MG63 (cell line): ENCODE measurements at regions not wholly inside any gene's neighbourhood (a gene's known extent, or its start where the extent isn't known, plus 50 kb on each side); places are given as distances from the start of the nearest gene placed in this dataset.

Experiments
- DNase-seq: peaks from one replicate; pipeline ENCODE4 v3.0.0-alpha.2; 2020
- H3K27me3 ChIP-seq: fragments of 250-450 bp; sonication (Bioruptor Pico); 2 replicates; pipeline ENCODE4 v1.5.1; 2020; ENCODE audit warnings: mild to moderate bottlenecking, moderate library complexity
- H3K36me3 ChIP-seq: fragments of 250-450 bp; sonication (Bioruptor Pico); 2 replicates; pipeline ENCODE4 v1.5.1; 2020; ENCODE audit warnings: mild to moderate bottlenecking, moderate library complexity
- H3K4me3 ChIP-seq: fragments of 250-450 bp; sonication (Bioruptor Pico); 2 replicates; pipeline ENCODE4 v1.5.1; 2020; ENCODE audit warnings: mild to moderate bottlenecking, moderate library complexity
- H3K9me3 ChIP-seq: fragments of 250-450 bp; sonication (Bioruptor Pico); 2 replicates; pipeline ENCODE4 v1.5.1; 2020; ENCODE audit warnings: mild to moderate bottlenecking, moderate library complexity

DNA sequence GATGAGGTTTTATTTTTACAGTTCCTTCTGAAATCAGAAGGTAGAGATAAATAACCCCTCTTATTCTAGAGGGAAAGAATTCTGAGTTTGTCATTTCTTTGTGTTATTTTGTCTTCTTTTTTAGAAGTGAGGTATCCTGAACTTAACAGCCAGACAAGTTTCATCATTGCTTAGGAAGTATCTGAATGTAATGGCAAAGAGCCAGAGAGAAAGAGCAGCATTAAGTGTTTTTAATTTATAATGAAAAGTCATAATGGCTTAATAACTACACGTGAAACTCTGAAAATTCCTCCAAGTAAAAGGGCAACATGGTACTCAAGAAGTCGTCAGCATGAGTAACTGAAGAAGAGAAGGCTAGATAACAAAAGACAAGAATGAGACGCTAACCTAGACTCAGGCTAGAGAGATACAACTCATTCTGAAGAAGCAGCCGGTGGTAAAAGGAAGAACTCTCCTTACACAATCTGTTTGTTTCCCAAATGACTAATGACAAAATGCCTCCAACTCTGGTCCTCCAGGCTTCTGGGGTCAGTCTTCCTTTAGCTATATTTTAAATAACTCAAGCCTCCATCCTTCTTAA, 116.2 kb upstream of the NECTIN3 start:
- H3K9me3 ChIP-seq: peaks cover 3% of the 10 kb centered on the region; the same call in 1 of the 2 replicates
- DNase-seq: no peak
- H3K27me3 ChIP-seq: no peaks in the 10 kb centered on the region
- H3K36me3 ChIP-seq: no peaks in the 10 kb centered on the region
- no peak overlapping the region for H3K4me3 ChIP-seq

DNA sequence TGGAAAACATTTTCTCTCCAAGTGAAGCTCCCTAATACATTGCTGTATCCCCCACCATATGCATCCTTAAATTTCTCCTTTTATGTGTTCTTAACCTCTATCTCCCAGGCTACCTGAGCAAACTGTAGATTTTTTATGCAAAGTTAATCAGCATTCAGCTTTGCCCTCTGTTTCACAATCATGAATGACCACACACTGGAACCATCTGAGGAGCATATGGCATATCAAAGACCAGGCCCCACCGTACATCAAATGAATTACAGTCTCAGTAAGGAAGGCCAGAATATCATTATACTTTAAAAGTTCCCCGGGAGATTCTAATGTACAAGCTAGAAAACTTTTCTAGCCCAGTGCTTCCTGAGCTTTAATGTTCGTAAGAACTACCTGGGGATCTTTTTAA, 115.5 kb upstream of the NECTIN3 start:
- Histone ChIP-seq H3K4me3 (no peak overlapping the region), H3K27me3 (no peaks in the 10 kb centered on the region), H3K9me3 (peaks cover 3% of the 10 kb centered on the region; the same call in 1 of the 2 replicates), H3K36me3 (no peaks in the 10 kb centered on the region)
- DNase-seq: no peak

DNA sequence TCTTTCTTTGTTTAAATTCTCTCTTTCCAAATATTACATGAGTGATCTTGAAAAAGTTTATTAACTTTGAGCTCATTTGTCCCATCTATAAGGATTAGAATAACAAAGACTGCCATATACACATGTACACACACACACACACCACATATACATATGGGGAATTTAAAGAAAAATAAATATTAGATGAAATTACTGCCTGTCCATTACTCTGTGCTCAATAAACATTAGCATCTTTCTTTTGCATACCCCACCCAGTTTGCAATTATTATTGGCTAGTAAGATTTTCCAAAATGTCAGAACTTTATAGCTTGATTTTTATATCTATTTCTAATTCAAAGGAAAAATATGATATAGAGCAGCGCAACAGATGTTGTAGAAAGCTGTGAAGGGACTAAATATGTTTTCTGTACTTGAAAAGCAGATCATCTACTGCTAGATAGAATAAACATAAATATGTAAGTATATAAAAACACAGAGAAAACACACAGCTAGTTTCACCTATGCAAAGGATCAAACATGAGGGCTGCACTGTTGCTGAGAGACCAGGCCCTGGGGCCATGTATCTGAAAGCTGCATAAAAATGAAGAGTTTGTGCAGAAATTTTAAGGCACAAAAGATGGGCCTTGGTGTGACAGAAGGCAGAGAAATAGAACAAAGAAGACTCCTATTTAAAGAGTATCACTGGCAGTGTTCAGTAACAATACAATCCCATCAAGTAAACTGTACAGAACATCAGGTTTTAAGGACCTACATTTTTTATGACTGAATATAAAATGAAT, 114.2 kb upstream of the NECTIN3 start:
- DNase-seq: no peak
- Histone ChIP-seq H3K9me3 (peaks cover 3% of the 10 kb centered on the region; the same call in 1 of the 2 replicates), H3K36me3 (no peaks in the 10 kb centered on the region), H3K27me3 (no peaks in the 10 kb centered on the region), H3K4me3 (no peak overlapping the region)

DNA sequence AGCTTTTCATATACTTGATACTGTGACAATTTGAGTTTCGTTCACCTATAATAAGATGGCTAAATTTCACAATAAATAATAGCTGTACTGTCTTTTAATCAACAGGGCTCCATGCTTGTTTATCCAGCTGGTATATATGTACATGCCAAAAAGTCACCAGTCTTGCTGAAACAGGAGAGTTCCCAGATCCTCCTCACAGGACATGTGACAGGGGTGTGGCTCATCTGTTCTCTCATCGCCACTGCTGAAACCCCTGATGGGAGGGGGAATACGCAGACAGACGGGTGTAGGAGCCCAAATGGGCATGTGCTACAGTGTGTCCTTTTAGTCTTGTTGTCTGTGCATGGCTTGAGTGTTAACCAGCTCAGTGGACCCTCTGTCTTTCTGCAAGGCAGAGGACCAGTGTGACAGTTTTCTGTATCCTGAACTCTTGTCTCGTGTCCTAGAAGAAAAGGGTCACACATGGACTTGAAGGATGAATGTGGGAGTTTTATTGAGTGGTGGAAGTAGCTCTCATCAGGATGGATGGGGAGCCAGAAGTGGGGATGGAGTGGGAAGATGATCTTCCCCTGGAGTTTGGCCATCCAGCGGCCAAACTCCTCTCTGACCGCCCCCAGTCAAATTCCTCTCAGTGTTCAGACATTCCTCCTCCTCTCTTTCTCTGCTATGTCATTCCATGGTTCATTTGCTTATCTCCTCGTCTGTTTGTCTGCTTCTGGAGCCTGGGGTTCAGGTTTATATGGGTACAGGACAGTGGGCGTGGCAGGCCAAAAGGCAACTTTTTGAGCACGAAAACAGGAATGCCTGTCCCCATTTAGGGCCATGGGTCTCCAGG, 113.1 kb upstream of the NECTIN3 start:
- Histone ChIP-seq H3K9me3 (peaks cover 5% of the 10 kb centered on the region), H3K36me3 (no peaks in the 10 kb centered on the region), H3K27me3 (no peaks in the 10 kb centered on the region), H3K4me3 (no peak overlapping the region)
- DNase-seq: no peak

DNA sequence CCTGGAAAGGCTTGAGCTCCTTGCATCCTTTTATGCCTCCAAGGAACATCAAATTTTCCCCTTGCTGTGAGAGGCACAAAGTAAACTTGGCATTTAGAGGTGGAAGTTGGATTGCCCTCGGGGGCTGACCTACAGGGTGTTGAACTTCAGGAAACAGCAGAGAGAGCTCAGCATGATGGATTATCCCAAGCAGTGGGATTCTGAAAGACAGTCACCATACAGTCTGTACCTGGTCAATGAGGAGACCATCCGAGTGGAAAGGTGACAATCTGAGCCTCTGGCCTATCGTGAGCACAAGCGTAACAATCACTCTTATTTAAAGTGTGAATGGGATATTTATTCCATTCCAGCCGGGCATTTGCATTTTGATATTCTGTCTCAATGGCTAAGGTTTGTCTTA, 105.6 kb upstream of the NECTIN3 start:
- no peak for DNase-seq
- H3K36me3 ChIP-seq: no peaks in the 10 kb centered on the region
- peaks cover 13% of the 10 kb centered on the region for H3K9me3 ChIP-seq
- H3K4me3 ChIP-seq: no peak overlapping the region
- no peaks in the 10 kb centered on the region for H3K27me3 ChIP-seq

DNA sequence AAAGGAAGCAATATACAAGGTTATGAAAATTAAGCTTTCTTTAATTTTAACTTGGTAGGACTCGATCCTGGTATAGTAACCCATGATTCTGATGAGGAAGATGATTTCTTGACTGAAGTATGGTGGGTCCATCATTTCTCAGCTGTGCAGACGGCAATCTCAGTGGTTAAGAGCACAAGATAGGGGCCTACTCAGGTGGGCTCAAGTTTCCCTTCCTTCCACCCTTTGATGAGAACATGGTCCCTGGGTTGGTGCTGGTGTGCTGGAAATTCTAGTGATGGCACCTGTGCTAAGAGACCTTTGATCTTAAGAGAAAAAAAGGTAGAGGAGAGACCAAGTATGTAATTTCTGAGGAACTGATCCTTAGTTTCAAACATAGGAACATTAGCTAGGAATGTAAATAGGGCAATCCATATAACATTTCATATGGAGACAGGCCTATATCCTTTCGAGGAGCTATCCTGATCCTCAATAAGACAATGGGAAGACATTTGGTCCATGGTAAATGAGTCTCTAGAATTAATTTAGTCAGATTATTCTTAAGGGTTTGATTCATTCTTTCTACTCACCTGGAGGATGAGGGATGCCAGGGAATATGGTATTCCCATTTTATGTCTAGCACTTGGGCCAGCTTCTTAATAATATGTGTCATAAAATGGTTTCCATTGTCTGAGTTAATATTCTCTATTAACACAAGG, 104.5 kb upstream of the NECTIN3 start:
- H3K4me3 ChIP-seq: no peak overlapping the region
- H3K36me3 ChIP-seq: no peaks in the 10 kb centered on the region
- H3K27me3 ChIP-seq: no peaks in the 10 kb centered on the region
- H3K9me3 ChIP-seq: peaks cover 13% of the 10 kb centered on the region
- no peak for DNase-seq

DNA sequence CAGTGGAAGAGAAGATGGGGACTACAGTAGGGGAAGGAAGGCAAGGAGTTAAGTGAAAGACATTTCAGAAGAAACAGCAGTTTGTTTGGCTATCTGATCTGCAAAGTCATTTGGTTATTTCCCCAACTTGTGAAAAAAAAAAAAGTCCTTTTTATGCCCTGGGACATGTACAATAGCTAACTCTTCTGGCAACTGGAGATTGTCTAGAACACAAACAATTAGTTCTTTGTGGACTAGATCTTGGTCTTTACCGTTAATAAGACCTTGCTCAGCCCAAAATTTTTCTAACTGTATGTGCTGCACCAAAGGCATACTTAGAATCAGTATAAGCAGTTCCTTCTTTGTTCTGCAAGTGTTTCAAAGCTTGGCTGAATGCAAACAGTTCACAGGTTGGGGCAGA, 103.5 kb upstream of the NECTIN3 start:
- Histone ChIP-seq H3K27me3 (no peaks in the 10 kb centered on the region), H3K9me3 (peaks cover 13% of the 10 kb centered on the region), H3K4me3 (no peak overlapping the region), H3K36me3 (no peaks in the 10 kb centered on the region)
- DNase-seq: no peak

DNA sequence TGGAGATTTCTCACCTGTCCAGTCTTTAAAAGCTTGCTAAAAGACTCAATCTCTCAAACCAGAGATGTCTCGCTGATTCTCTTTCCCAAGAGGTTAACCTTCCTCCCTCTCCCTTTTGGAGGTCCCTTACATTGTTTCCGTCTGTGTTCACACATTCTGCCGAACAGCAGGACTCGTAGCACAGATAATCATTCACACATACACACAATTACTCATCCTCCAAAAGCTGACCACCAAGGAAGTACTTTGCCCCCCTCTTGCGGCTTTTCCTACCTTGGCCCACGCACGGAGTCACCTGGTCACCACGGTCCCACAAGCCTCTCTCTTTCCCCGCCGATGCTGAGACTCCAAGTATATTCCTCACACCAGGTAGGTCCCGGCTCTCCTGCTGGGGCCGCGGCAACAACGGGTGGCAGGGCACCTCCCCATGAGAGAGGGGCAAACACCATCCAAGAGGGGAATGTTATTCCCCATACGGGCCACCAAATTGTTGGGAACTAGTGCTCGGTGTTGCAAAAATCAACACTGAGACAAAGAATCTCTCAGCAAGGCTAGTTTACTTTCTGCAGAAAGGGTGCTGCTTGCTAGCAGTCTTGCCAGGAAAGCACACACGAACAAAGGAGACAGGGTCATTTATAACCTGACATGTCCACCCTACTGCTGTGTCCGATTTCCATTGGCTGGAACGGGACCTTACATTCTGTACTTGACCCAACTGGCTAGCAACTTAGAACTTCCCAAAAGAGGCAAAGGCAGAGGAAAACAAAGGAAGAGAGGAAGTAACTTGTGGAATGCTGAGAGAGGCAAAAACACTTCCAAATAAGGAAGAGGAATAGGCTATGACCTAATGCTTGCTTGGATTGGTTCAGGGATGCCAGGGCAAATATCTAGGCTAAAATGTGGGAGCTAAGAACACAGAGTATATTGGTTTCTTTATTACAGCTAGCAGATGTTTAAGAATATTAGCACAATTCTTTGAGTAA, 102.1 kb upstream of the NECTIN3 start:
- no peak overlapping the region for H3K4me3 ChIP-seq
- no peak for DNase-seq
- peaks cover under 1% of the 10 kb centered on the region; the same call in 1 of the 2 replicates for H3K9me3 ChIP-seq
- no peaks in the 10 kb centered on the region for H3K36me3 ChIP-seq
- no peaks in the 10 kb centered on the region for H3K27me3 ChIP-seq

DNA sequence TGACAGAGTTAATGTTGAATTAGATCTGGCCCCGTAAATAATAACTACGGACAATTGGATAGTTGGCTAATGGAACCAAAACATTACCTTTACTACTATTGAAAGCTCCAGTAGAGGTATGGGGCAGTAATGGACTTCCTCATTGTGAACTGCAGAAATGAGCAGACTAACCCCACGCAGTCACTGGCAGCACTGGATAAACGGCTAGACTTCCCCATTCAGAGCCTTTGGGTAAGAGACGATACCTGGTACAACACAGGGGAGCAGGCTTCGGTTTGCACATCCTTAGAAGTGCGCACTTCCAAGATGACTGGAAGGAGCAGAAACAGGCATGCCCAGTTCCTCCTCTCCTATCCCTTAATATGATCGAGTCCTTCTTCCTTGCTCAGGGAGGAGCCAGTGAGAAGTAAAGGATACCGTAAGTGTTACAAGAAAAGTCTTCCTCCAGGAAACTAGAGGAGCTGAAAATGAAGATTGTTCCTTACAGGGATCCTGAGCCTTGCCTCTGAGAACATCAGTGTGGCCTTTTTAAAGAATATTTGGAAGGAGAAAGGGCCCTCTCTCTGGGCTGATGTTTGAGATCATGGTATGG, 100.5 kb upstream of the NECTIN3 start:
- no peak for DNase-seq
- Histone ChIP-seq H3K4me3 (no peak overlapping the region), H3K9me3 (no peaks in the 10 kb centered on the region), H3K36me3 (no peaks in the 10 kb centered on the region), H3K27me3 (no peaks in the 10 kb centered on the region)

DNA sequence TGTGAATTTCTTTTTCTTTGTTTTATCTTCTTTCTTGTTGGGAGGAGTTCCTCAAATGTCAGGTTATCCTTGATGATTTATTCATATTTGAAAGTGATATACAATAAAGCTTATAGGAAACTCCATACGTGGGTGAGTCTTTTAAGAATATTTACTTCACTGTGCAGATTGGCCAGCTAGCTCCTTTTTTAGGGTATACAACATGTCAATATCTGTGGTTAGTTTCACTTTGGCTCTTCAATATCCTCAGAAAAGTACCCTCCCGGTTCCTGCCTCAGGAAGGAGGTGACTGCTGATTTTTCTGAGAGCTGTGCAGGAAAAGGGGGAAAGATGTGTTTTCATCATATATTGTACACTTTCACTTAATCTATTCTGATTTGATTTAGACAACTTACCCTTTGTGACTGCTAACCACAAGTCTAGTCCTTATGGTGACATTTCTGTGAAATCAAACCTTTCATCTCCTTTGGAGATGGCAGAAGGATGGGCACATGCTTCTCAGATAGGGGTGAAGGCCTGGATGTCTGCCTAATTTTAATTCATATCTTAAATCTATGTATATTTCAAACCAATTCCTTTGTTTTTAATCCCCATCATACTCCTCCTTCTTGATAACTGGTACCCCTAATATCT, 98.2 kb upstream of the NECTIN3 start:
- Histone ChIP-seq H3K4me3 (no peak overlapping the region), H3K27me3 (no peaks in the 10 kb centered on the region), H3K9me3 (no peaks in the 10 kb centered on the region), H3K36me3 (no peaks in the 10 kb centered on the region)
- no peak for DNase-seq

DNA sequence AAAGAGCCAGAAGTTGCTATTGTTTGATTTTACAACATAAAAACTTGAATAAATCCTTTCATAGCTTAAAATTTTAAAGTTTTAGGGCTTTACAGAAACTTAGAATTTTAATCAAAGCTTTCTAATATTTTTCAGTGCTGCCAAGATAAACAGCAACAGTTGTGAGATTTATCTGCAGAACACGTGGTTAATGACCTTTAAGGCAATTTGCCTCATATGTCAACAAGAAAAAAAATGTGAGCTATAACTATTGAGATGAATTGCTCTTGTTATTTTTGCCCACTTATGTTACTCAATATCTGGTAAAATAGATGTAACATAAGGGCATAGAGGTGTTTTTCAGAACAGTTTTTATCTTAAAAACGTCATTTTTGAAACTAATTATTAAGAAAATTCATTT, 96.7 kb upstream of the NECTIN3 start:
- no peaks in the 10 kb centered on the region for H3K36me3 ChIP-seq
- no peak overlapping the region for H3K4me3 ChIP-seq
- H3K9me3 ChIP-seq: no peaks in the 10 kb centered on the region
- H3K27me3 ChIP-seq: no peaks in the 10 kb centered on the region
- DNase-seq: no peak

DNA sequence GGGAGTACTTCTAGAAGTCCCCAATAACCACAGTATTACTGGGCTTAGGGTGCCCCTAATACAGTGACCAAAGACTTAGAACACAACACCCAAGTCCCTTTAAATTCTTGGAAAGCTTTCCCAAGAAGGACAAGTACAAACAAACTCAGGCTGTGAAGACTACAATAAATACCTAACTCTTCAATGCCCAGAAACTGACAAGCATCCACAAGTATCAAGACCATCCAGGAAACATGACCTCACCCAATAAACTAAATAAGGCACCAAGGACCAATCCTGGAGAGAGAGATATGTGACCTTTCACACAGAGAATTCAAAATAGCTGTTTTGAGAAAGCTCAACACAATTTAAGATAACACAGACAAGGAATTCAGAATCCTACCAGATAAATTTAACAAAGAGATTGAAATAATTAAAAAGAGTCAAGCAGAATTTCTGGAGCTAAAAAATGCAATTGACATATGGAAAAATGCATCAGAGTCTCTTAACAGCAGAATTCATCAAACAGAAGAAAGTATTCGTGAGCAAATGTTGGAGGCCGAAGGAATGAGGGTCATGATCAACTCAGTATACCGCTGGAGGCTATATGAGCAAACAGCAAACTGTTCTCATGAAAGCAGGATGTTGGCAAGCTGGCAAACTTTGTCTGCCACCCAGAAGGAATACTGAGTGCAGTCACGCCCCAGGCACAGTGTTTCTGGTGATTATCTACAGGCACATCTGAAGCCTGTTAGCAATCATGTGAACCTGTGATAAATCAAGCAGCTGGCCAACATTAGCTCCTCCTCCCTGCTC, 87.0 kb upstream of the NECTIN3 start:
- Histone ChIP-seq H3K27me3 (no peaks in the 10 kb centered on the region), H3K9me3 (peaks cover 10% of the 10 kb centered on the region; the same call in 1 of the 2 replicates), H3K4me3 (no peak overlapping the region), H3K36me3 (no peaks in the 10 kb centered on the region)
- no peak for DNase-seq

DNA sequence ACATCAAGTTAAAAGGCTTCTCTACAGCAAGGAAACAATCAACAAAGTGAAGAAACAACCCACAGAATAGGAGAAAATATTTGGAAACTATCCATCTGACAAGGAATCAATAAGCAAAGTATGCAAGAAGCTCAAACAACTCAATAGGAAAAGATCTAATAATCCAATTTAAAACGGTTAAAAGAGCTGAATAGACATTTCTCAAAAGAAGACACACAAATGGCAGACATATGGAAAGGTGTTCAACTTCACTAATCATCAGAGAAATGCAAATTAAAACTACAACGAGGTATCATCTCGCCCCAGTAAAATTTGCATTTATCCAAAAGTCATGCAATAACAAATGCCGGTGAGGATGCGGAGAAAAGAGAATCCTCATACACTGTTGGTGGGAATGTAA, 82.2 kb upstream of the NECTIN3 start:
- Histone ChIP-seq H3K4me3 (no peak overlapping the region), H3K27me3 (no peaks in the 10 kb centered on the region), H3K9me3 (peaks cover 10% of the 10 kb centered on the region; the same call in 1 of the 2 replicates), H3K36me3 (no peaks in the 10 kb centered on the region)
- no peak for DNase-seq

DNA sequence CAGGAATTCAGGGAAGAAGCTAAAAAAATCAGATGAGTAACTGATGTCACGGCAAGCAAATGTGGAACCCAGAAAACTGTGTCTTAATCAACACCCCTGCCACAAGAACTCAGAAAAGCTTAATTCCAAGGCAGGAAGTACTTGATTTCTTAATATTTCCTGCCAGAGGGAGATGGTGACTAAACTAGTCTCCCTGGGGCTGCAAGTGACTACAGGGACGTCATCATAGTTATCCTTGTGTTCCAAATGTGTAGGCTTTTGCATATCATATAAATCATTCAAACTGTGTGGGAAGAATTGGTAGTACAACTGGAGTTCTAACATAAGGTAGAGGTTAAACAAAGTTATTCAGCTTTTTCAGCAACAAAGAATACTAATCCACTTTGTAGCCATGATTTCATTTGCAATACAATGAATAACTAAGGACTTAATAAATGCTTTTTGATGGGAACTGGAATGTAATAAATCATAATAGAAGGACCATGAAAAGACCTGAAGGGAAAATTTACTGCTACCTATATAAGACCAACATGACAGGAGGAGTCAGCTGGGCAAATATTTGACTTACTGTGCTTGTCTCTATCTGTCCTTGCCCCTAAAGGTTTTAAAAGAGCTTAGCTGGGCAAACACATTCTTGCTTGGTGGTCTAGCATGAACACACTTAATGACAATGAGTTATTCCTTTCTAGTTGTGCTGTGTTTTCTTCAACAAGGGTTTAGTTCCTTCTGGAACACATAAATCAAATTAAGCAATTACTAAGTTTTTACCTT, 76.0 kb upstream of the NECTIN3 start:
- no peak overlapping the region for H3K4me3 ChIP-seq
- no peak for DNase-seq
- no peaks in the 10 kb centered on the region for H3K36me3 ChIP-seq
- H3K27me3 ChIP-seq: no peaks in the 10 kb centered on the region
- no peaks in the 10 kb centered on the region for H3K9me3 ChIP-seq
